ENCODE measurements at regions not wholly inside any gene's neighbourhood (a gene's known extent, or its start where the extent isn't known, plus 50 kb on each side); places are given as distances from the start of the nearest gene placed in this dataset.

GRCh38 chr7:25562673-25563182 lies 334.4 kb upstream of the NPVF start:
- TF ChIP-seq REST (IDR thresholded peaks at IDR 0.05; ENCODE audit: borderline replicate concordance), result no peak
- no peak for TF ChIP-seq CTCF (IDR thresholded peaks at IDR 0.05; ENCODE audit: poor library complexity, severe bottlenecking)
- no peak for TF ChIP-seq RAD21 (conservative IDR thresholded peaks at IDR 0.05)
- TF ChIP-seq EP300 (conservative IDR thresholded peaks at IDR 0.05; ENCODE audit: poor library complexity, severe bottlenecking), result no peak
- no peak for TF ChIP-seq TAF1 (IDR thresholded peaks at IDR 0.05; ENCODE audit: low read depth)

Measured in neural cell (in vitro differentiated cells).